ENCODE measurements at regions not wholly inside any gene's neighbourhood (a gene's known extent, or its start where the extent isn't known, plus 50 kb on each side); places are given as distances from the start of the nearest gene placed in this dataset.

- H3K9me3 ChIP-seq (ENCODE audit: low read depth, low read length): no peaks in the 10 kb centered on the region
- H3K36me3 ChIP-seq (ENCODE audit: insufficient read depth, low read length): no peaks in the 10 kb centered on the region
- TF ChIP-seq POLR2AphosphoS5 (IDR thresholded peaks at IDR 0.05; ENCODE audit: borderline replicate concordance, low read depth, low read length) (no peak), FOXP2 (optimal IDR thresholded peaks at IDR 0.05; ENCODE audit: control extremely low read depth, extremely low read length, insufficient read depth) (no peak), EZH2 (IDR thresholded peaks at IDR 0.05) (no peak)
- no peak overlapping the region for H3K9ac ChIP-seq (ENCODE audit: insufficient read length)
- DNase-seq (ENCODE audit: low read depth, low spot score): no peak
- H3K27ac ChIP-seq: no peak overlapping the region
- no peak overlapping the region for H3K4me3 ChIP-seq
Observed at GRCh38 chr2:14716319-14716718, 83.8 kb downstream of the LRATD1 start.

DNA sequence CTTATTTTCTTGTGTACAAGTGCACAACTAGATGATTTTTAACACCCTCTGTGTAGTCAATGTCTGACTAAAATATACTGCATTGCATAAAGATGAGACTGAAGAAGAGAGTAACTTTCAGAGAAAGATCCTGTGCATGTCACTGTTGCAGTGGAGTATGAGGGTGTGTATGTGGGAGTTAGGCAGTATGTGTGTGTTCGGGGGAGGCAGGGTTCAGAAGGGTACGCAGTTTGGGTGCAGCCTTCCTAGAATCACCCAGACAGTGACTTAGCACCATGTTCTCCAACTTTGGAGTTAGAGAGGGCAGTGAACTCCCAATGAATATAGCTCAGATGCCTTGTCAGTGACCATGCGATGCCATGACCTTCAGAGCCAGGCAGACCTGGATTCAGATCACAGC lies 84.6 kb downstream of the LRATD1 start:
- Histone ChIP-seq H3K27ac (no peak overlapping the region), H3K4me3 (no peak overlapping the region), H3K9me3 (ENCODE audit: low read depth, low read length) (no peaks in the 10 kb centered on the region), H3K36me3 (ENCODE audit: insufficient read depth, low read length) (no peaks in the 10 kb centered on the region), H3K9ac (ENCODE audit: insufficient read length) (no peak overlapping the region)
- no peak for DNase-seq (ENCODE audit: low read depth, low spot score)
- TF ChIP-seq FOXP2 (optimal IDR thresholded peaks at IDR 0.05; ENCODE audit: control extremely low read depth, extremely low read length, insufficient read depth) (no peak), EZH2 (IDR thresholded peaks at IDR 0.05) (no peak), POLR2AphosphoS5 (IDR thresholded peaks at IDR 0.05; ENCODE audit: borderline replicate concordance, low read depth, low read length) (no peak)

- no peak overlapping the region for H3K27ac ChIP-seq
- H3K4me3 ChIP-seq: no peak overlapping the region
- H3K36me3 ChIP-seq (ENCODE audit: insufficient read depth, low read length): no peaks in the 10 kb centered on the region
- no peak overlapping the region for H3K9ac ChIP-seq (ENCODE audit: insufficient read length)
- DNase-seq (ENCODE audit: low read depth, low spot score): no peak
- H3K9me3 ChIP-seq (ENCODE audit: low read depth, low read length): no peaks in the 10 kb centered on the region
- TF ChIP-seq EZH2 (IDR thresholded peaks at IDR 0.05) (no peak), POLR2AphosphoS5 (IDR thresholded peaks at IDR 0.05; ENCODE audit: borderline replicate concordance, low read depth, low read length) (no peak), FOXP2 (optimal IDR thresholded peaks at IDR 0.05; ENCODE audit: control extremely low read depth, extremely low read length, insufficient read depth) (no peak)
Observed at GRCh38 chr2:14720319-14720718, 87.8 kb downstream of the LRATD1 start.

DNA sequence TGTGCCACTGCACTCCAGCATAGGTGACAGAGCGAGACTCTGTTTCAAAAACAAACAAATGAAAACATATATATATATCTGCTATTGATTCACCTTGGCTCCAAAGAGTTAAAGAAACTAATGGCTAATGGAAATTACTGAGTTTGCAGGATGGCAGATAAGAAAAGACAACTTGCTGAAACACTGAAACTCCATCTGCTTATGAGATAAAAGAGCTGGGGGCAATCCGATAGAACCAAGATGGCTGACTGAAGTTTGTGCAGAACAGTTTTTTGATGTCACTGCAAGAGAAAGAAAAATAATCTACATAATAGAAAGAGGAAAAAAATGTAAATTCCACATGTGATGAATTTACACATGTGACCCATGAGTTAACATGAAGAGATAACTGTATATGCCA lies 88.2 kb downstream of the LRATD1 start:
- no peak overlapping the region for H3K4me3 ChIP-seq
- no peaks in the 10 kb centered on the region for H3K9me3 ChIP-seq (ENCODE audit: low read depth, low read length)
- H3K36me3 ChIP-seq (ENCODE audit: insufficient read depth, low read length): no peaks in the 10 kb centered on the region
- H3K27ac ChIP-seq: no peak overlapping the region
- no peak overlapping the region for H3K9ac ChIP-seq (ENCODE audit: insufficient read length)
- no peak for DNase-seq (ENCODE audit: low read depth, low spot score)
- no peak for TF ChIP-seq POLR2AphosphoS5 (IDR thresholded peaks at IDR 0.05; ENCODE audit: borderline replicate concordance, low read depth, low read length)

DNA sequence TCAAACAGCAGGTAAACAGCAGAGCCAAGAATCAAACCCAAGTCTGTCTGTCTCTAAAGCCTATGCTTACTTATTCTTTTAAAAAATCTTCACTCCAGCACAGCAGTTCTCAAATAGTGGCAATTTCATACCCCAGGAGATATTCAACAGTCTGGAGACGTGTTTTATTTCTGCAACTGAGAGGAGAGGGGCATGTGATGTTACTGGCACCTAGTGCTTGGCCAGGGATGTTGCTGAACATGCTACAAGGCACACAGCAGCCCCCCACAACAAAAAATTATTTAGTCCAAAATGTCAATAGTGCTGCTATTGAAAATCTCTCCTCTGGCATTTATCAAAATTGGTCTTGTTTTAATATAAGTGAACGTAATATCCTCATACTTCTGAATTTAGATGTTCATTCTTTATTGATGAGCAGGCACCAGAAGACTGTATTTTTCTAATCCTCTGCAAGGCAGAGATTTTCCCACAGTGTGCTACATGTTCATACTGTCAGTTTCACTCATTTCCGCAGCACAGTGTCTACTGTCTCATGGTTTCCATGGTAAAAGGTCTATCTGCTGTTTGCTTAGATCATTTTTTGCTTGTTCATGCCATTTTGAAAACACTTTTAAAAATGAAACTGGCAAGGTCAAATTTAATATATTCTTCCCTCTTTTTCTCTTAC lies 90.5 kb downstream of the LRATD1 start:
- TF ChIP-seq FOXP2 (optimal IDR thresholded peaks at IDR 0.05; ENCODE audit: control extremely low read depth, extremely low read length, insufficient read depth) (no peak), EZH2 (IDR thresholded peaks at IDR 0.05) (no peak), POLR2AphosphoS5 (IDR thresholded peaks at IDR 0.05; ENCODE audit: borderline replicate concordance, low read depth, low read length) (no peak)
- H3K9me3 ChIP-seq (ENCODE audit: low read depth, low read length): no peaks in the 10 kb centered on the region
- DNase-seq (ENCODE audit: low read depth, low spot score): no peak

GRCh38 chr2:14723684-14724083 lies 91.2 kb downstream of the LRATD1 start:
- no peak overlapping the region for H3K9ac ChIP-seq (ENCODE audit: insufficient read length)
- no peak overlapping the region for H3K27ac ChIP-seq
- no peaks in the 10 kb centered on the region for H3K36me3 ChIP-seq (ENCODE audit: insufficient read depth, low read length)
- TF ChIP-seq FOXP2 (optimal IDR thresholded peaks at IDR 0.05; ENCODE audit: control extremely low read depth, extremely low read length, insufficient read depth) (no peak), EZH2 (IDR thresholded peaks at IDR 0.05) (no peak), POLR2AphosphoS5 (IDR thresholded peaks at IDR 0.05; ENCODE audit: borderline replicate concordance, low read depth, low read length) (no peak)
- H3K4me3 ChIP-seq: no peak overlapping the region
- DNase-seq (ENCODE audit: low read depth, low spot score): no peak
- no peaks in the 10 kb centered on the region for H3K9me3 ChIP-seq (ENCODE audit: low read depth, low read length)

More for the DNA sequence above, 90.5 kb downstream of the LRATD1 start:
- no peak overlapping the region for H3K27ac ChIP-seq
- no peak overlapping the region for H3K9ac ChIP-seq (ENCODE audit: insufficient read length)
- no peaks in the 10 kb centered on the region for H3K36me3 ChIP-seq (ENCODE audit: insufficient read depth, low read length)
- no peak overlapping the region for H3K4me3 ChIP-seq

- Histone ChIP-seq H3K36me3 (ENCODE audit: insufficient read depth, low read length) (no peaks in the 10 kb centered on the region), H3K9ac (ENCODE audit: insufficient read length) (no peak overlapping the region), H3K9me3 (ENCODE audit: low read depth, low read length) (no peaks in the 10 kb centered on the region), H3K27ac (no peak overlapping the region), H3K4me3 (no peak overlapping the region)
- no peak for DNase-seq (ENCODE audit: low read depth, low spot score)
- TF ChIP-seq EZH2 (IDR thresholded peaks at IDR 0.05): no peak
- TF ChIP-seq FOXP2 (optimal IDR thresholded peaks at IDR 0.05; ENCODE audit: control extremely low read depth, extremely low read length, insufficient read depth): no peak
- no peak for TF ChIP-seq POLR2AphosphoS5 (IDR thresholded peaks at IDR 0.05; ENCODE audit: borderline replicate concordance, low read depth, low read length)
Observed at GRCh38 chr2:14735696-14736095, 103.2 kb downstream of the LRATD1 start.

GRCh38 chr2:14737201-14737600 lies 104.7 kb downstream of the LRATD1 start:
- H3K9me3 ChIP-seq (ENCODE audit: low read depth, low read length): no peaks in the 10 kb centered on the region
- no peaks in the 10 kb centered on the region for H3K36me3 ChIP-seq (ENCODE audit: insufficient read depth, low read length)
- DNase-seq (ENCODE audit: low read depth, low spot score): no peak
- TF ChIP-seq POLR2AphosphoS5 (IDR thresholded peaks at IDR 0.05; ENCODE audit: borderline replicate concordance, low read depth, low read length) (no peak), FOXP2 (optimal IDR thresholded peaks at IDR 0.05; ENCODE audit: control extremely low read depth, extremely low read length, insufficient read depth) (no peak), EZH2 (IDR thresholded peaks at IDR 0.05) (no peak)
- no peak overlapping the region for H3K4me3 ChIP-seq
- H3K27ac ChIP-seq: no peak overlapping the region
- H3K9ac ChIP-seq (ENCODE audit: insufficient read length): no peak overlapping the region

DNA sequence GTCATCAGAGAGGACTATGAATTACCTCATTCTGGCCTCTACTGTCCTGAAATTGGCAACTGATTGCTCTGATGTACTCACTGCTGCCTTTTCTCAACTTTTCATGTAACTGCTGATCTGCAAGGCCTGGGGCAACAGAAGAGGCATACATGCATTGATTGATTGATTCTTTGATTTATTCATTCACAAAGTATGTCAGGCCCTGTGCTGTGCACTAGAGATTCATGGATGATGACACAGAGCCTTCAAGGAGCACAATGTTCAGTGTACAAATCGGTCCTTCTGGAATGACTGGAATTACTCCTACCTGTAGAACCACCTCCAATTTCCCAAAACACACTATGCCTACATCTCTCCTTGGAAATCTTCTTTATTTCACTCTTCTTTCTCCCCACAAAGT lies 111.3 kb downstream of the LRATD1 start:
- TF ChIP-seq EZH2 (IDR thresholded peaks at IDR 0.05) (no peak), POLR2AphosphoS5 (IDR thresholded peaks at IDR 0.05; ENCODE audit: borderline replicate concordance, low read depth, low read length) (no peak), FOXP2 (optimal IDR thresholded peaks at IDR 0.05; ENCODE audit: control extremely low read depth, extremely low read length, insufficient read depth) (no peak)
- H3K27ac ChIP-seq: no peak overlapping the region
- H3K36me3 ChIP-seq (ENCODE audit: insufficient read depth, low read length): no peaks in the 10 kb centered on the region
- no peak overlapping the region for H3K4me3 ChIP-seq
- no peak overlapping the region for H3K9ac ChIP-seq (ENCODE audit: insufficient read length)
- no peaks in the 10 kb centered on the region for H3K9me3 ChIP-seq (ENCODE audit: low read depth, low read length)
- DNase-seq (ENCODE audit: low read depth, low spot score): no peak
